ENCODE measurements at regions not wholly inside any gene's neighbourhood (a gene's known extent, or its start where the extent isn't known, plus 50 kb on each side); places are given as distances from the start of the nearest gene placed in this dataset.

GRCh38 chr2:188142088-188142487, 149.6 kb upstream of the GULP1 start:
- DNase-seq (ENCODE audit: low read depth, low spot score) = no peak
- H3K4me3 ChIP-seq (ENCODE audit: low read length) = no peak overlapping the region

- no peak for DNase-seq (ENCODE audit: low read depth, low spot score)
Measured at GRCh38 chr2:188142636-188143295, 148.9 kb upstream of the GULP1 start.

GRCh38 chr2:188145885-188146284, 145.8 kb upstream of the GULP1 start:
- no peak overlapping the region for H3K4me3 ChIP-seq (ENCODE audit: low read length)
- DNase-seq (ENCODE audit: low read depth, low spot score) = no peak

More at GRCh38 chr2:188142636-188143295, 148.9 kb upstream of the GULP1 start:
- no peak overlapping the region for H3K4me3 ChIP-seq (ENCODE audit: low read length)

GRCh38 chr2:188146888-188147287, 144.8 kb upstream of the GULP1 start:
- DNase-seq (ENCODE audit: low read depth, low spot score) = no peak
- H3K4me3 ChIP-seq (ENCODE audit: low read length) = no peak overlapping the region

- H3K4me3 ChIP-seq (ENCODE audit: low read length) = no peak overlapping the region
- no peak for DNase-seq (ENCODE audit: low read depth, low spot score)
Measured at GRCh38 chr2:188151670-188152069, 140.0 kb upstream of the GULP1 start.

GRCh38 chr2:188158337-188159100, 133.2 kb upstream of the GULP1 start:
- H3K4me3 ChIP-seq (ENCODE audit: low read length) = no peak overlapping the region
- no peak for DNase-seq (ENCODE audit: low read depth, low spot score)

- DNase-seq (ENCODE audit: low read depth, low spot score) = no peak
- H3K4me3 ChIP-seq (ENCODE audit: low read length) = no peak overlapping the region
Measured at GRCh38 chr2:188159484-188159883, 132.2 kb upstream of the GULP1 start.

- no peak overlapping the region for H3K4me3 ChIP-seq (ENCODE audit: low read length)
- DNase-seq (ENCODE audit: low read depth, low spot score) = no peak
Measured at GRCh38 chr2:188170356-188170755, 121.3 kb upstream of the GULP1 start.

- DNase-seq (ENCODE audit: low read depth, low spot score) = no peak
Measured at GRCh38 chr2:188176620-188177019, 115.1 kb upstream of the GULP1 start.

GRCh38 chr2:188181067-188181838, 110.4 kb upstream of the GULP1 start:
- no peak overlapping the region for H3K4me3 ChIP-seq (ENCODE audit: low read length)
- no peak for DNase-seq (ENCODE audit: low read depth, low spot score)

More at GRCh38 chr2:188176620-188177019, 115.1 kb upstream of the GULP1 start:
- H3K4me3 ChIP-seq (ENCODE audit: low read length) = no peak overlapping the region

GRCh38 chr2:188181884-188182283, 109.8 kb upstream of the GULP1 start:
- no peak for DNase-seq (ENCODE audit: low read depth, low spot score)

GRCh38 chr2:188187726-188188125, 103.9 kb upstream of the GULP1 start:
- H3K4me3 ChIP-seq (ENCODE audit: low read length) = no peak overlapping the region
- no peak for DNase-seq (ENCODE audit: low read depth, low spot score)

More at GRCh38 chr2:188181884-188182283, 109.8 kb upstream of the GULP1 start:
- H3K4me3 ChIP-seq (ENCODE audit: low read length) = no peak overlapping the region

GRCh38 chr2:188189356-188189755, 102.3 kb upstream of the GULP1 start:
- no peak for DNase-seq (ENCODE audit: low read depth, low spot score)
- H3K4me3 ChIP-seq (ENCODE audit: low read length) = no peak overlapping the region

- no peak overlapping the region for H3K4me3 ChIP-seq (ENCODE audit: low read length)
- no peak for DNase-seq (ENCODE audit: low read depth, low spot score)
Measured at GRCh38 chr2:188193230-188193629, 98.4 kb upstream of the GULP1 start.

GRCh38 chr2:188196343-188197008, 95.2 kb upstream of the GULP1 start:
- H3K4me3 ChIP-seq (ENCODE audit: low read length) = no peak overlapping the region

GRCh38 chr2:188199716-188200128, 92.0 kb upstream of the GULP1 start:
- H3K4me3 ChIP-seq (ENCODE audit: low read length) = no peak overlapping the region

More at GRCh38 chr2:188196343-188197008, 95.2 kb upstream of the GULP1 start:
- no peak for DNase-seq (ENCODE audit: low read depth, low spot score)

GRCh38 chr2:188201639-188202038, 90.0 kb upstream of the GULP1 start:
- H3K4me3 ChIP-seq (ENCODE audit: low read length) = no peak overlapping the region
- DNase-seq (ENCODE audit: low read depth, low spot score) = no peak

More at GRCh38 chr2:188199716-188200128, 92.0 kb upstream of the GULP1 start:
- DNase-seq (ENCODE audit: low read depth, low spot score) = no peak

GRCh38 chr2:188202777-188203176, 88.9 kb upstream of the GULP1 start:
- H3K4me3 ChIP-seq (ENCODE audit: low read length) = no peak overlapping the region
- no peak for DNase-seq (ENCODE audit: low read depth, low spot score)

- DNase-seq (ENCODE audit: low read depth, low spot score) = no peak
Measured at GRCh38 chr2:188203776-188204175, 87.9 kb upstream of the GULP1 start.

More at GRCh38 chr2:188203776-188204175, 87.9 kb upstream of the GULP1 start:
- no peak overlapping the region for H3K4me3 ChIP-seq (ENCODE audit: low read length)
